HG02678 (cell line): ENCODE measurements at regions not wholly inside any gene's neighbourhood (a gene's known extent, or its start where the extent isn't known, plus 50 kb on each side); places are given as distances from the start of the nearest gene placed in this dataset.

ENCODE experiments used
- ATAC-seq: cut with Tn5 transposase; IDR thresholded peaks from one replicate; pipeline ENCODE4 v1.9.1; 2021; ENCODE audit warnings: mild to moderate bottlenecking, moderate library complexity; ENCODE audit not compliant: unreplicated experiment

GRCh38 chrY:21260325-21260724 is 250.8 kb upstream of the RBMY1B start:
- no peak for ATAC-seq

GRCh38 chrY:21261158-21261557 is 250.0 kb upstream of the RBMY1B start:
- ATAC-seq = no peak

- no peak for ATAC-seq
Observed at GRCh38 chrY:21266751-21267150, 244.4 kb upstream of the RBMY1B start.

- ATAC-seq = no peak
Observed at GRCh38 chrY:21267164-21267563, 244.0 kb upstream of the RBMY1B start.

- no peak for ATAC-seq
Observed at GRCh38 chrY:21287769-21288168, 223.4 kb upstream of the RBMY1B start.

- ATAC-seq = no peak
Observed at GRCh38 chrY:21288908-21289307, 222.2 kb upstream of the RBMY1B start.

GRCh38 chrY:21295206-21295605 is 215.9 kb upstream of the RBMY1B start:
- ATAC-seq = no peak

- ATAC-seq = peak; percentile 61
Observed at GRCh38 chrY:21302278-21302677, 208.9 kb upstream of the RBMY1B start.

- no peak for ATAC-seq
Observed at GRCh38 chrY:21315366-21315765, 195.8 kb upstream of the RBMY1B start.
